Caki2 (cell line): ENCODE measurements at regions not wholly inside any gene's neighbourhood (a gene's known extent, or its start where the extent isn't known, plus 50 kb on each side); places are given as distances from the start of the nearest gene placed in this dataset.

Source experiments
- DNase-seq: peaks from one replicate; pipeline ENCODE4 v3.0.0-alpha.2; 2015; ENCODE audit warnings: low read depth
- in situ Hi-C: cut with HindIII; loops from 2 replicates; pipeline ENCODE4 v1.10.0; 2016; ENCODE audit warnings: low sequenced_read_pairs, low pct_unique_long_range_greater_than_20kb, mixed read lengths

DNA sequence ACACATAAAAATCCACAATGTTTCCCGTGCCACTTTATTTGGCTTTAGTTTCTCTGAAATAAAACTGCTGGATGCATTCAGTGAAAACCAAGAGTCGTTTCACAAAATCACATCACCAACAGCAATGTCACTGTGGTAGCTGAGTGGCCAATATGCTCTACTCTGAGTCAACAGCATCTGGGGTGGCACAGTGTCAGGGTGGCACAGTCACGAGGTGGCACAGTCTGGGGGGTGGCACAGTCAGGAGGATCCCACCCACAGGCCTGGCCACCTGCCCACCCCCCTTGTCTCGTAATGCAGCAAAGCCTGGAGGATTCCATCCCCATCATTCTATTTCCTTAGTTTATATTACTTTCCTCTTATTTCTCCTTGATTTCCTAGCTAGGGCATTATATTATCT, 87.0 kb downstream of the ANKRD60 start:
- in situ Hi-C loops: no loop called here

DNA sequence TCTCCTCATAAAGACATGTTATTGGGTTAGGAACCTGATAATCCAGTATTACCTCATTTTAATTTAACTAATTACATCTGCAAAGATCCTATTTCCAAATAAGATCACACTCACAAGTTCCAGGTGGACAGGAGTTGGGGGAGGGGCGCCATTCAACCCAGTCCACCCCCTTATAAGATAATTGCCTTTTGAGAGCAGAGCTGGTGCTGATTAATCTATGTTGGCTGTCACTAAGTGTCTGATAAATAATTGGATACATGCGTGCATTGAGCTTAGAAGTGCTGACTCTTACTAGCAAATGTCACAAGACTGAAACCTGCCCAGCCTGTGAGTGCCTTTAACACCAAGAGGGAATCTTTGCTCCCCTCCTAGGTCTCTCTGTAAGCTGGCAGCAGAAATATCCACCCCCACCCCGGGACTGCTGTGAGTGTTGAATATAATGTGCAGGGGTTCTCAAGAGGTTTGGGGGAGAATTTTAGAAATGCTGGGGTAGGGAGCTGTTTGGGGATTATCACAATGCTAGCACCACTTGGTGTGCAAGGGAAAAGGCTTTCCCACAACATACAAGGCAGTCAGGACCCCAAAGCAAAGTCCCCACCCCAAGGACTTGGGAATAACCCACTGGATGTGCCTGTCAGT, 87.5 kb downstream of the ANKRD60 start:
- DNase-seq: no peak
- in situ Hi-C loops: no loop called here

More for the DNA sequence above, 87.0 kb downstream of the ANKRD60 start:
- DNase-seq: no peak

DNA sequence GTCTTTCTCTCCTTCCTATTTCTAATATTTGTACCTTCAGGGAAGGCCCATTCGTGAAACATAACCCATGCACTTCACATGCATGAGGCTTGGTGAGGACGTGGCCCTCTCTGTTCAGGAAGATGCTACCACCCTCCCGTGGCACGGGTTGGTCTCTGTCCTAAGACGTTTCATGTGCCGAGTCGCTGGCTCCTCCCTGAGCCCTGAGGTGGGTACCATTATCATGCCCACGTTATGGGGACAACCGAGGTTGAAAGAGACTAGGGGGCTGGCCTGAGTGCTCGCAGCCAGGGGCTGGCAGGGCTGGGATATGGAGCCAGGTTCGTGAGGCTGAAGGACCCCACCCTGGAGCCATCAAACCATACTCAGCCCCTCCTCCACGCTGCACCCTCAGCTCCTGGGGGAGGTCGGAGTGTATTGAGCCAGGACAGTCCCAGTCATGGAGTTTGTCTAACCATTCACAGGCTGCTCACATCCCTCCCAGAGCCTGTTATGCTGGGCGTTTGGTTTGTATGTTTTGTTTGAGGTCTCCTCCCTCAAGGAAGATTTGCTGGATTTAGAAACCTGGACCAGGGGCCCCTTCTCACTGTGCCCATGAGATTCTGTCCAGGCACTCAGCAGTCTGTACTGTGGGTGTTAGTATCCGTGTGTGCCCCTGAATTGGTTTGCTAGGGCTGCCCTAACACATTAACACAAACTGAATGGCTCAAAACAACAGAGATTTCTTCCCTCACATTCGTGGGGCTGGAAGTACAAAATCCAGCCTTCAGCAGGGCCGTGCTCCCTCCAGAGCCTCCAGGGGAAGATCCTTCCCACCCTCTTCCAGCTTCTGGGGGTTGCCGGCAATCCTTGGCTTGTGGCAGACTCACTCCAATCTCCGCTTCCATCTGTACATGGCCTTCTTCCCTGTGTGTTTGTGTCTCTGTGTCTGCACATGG, 88.3 kb downstream of the ANKRD60 start:
- DNase-seq: no peak
- in situ Hi-C loops: no loop called here

DNA sequence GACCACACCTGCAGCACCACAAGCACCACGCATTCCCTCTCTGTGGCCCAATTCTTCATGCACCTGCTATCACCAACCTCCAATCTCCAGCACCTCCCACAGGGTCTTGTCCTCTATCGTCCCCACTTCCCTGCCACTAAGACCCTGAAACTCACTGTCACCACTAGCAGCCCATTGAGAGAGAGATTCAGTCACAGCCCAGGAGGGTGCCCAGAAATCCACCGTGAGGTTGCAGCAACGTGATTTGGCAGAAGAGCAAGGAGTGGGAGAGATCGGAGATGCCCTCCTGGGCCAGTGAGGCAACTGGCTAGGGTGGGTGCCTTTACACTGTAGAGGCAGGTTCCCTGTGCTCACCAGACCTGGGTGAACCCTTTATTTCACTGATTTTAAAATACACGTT, 90.1 kb downstream of the ANKRD60 start:
- in situ Hi-C loops: no loop called here
- DNase-seq: no peak

DNA sequence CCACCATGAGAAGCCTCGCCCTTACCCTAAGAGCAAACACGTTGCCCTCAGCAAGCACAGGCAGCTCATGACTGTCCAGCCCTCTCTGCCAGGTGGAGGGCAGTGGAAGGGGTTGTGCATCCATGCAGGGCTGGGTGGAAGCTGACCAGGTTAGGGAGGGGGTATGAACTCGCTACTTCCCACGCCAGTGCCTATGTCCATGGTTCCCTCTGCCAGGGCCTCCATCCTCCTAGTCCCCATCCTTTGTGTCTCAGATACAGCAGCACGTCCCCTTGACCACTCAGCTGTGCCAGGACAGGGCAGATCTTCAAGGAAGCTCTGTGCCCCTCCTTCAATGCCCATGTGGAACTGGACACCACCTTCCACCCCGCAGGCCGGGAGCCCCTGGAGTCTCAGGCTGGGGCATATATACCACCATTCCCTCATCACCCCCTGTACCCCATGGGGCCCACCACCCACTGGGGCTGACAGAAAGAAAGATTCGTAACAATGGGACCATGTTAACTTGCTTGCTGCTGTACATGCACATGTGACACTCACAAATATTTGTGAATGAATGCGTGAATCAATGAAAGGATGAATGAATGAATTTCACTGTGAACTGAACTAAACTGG, 90.7 kb downstream of the ANKRD60 start:
- in situ Hi-C loops: no loop called here
- no peak for DNase-seq

DNA sequence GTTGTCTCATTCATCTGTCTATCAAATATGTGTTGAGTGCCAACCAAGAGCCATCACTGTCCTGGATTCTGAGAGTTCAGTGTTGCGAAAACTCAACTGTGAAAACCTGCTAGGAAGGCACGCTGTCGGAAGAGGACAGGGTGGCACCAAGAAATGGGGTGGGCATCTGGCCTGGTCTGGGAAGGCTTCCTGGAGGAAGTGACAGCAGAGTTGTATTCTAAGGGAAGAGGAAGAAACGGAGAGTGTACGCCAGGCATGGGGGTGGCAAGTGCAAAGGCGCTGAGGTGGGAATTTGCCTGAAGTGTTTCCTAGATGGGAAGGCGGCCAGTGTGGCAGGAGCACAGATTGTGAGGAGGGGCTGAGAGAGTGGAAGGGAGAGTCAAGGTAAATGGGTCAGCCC, 91.2 kb downstream of the ANKRD60 start:
- in situ Hi-C loops: no loop called here
- DNase-seq: no peak

DNA sequence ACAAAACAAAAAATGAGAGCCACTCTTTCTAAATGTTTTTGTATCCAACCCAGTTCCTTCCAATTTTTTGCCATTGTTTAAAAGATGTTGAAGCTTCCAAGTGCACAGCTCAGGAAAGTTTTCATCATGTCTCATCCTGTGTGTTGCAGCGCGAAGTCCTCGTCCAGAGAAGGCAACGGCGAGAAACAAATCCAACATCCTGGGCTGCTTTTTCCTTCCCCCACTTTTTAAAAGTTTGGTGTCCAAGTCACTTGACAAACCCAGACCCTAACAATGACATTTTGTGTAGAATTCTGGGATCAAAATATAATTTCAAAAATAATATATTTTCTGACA, 92.3 kb downstream of the ANKRD60 start:
- in situ Hi-C loops: no loop called here
- no peak for DNase-seq

DNA sequence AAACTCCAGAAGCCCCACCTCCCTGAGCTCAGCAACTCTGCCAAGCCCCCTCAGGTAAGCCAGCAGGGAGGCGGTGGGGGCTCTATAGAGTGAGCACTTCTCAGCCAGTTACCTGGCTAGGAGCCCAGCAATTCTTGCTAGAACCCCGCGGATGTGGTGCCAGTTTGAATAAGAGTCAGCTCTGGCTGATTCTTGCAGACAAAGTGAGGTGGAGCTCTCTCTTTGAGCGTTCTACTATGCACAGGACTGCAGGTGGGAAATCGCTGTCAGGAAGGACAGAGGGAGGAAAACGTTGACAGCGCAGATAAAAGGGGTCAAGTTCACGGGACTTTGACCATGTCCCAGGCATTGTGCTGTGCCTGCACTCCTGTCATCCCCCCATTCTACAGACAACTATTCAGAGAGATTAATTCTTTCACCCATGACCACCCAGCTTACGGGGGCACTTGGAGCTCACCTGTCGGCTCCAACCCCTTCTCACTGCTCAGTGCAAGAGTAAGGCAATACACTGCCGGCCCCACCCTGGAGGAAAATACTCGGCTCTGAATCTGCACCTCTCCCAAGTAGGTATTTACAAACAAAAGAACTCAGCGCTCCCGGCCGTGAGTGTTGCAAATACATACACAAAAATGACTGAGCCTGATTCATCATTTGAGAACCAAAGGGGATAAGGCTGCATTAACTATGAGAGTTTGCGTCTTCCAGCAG, 92.9 kb downstream of the ANKRD60 start:
- in situ Hi-C loops: no loop called here
- no peak for DNase-seq

DNA sequence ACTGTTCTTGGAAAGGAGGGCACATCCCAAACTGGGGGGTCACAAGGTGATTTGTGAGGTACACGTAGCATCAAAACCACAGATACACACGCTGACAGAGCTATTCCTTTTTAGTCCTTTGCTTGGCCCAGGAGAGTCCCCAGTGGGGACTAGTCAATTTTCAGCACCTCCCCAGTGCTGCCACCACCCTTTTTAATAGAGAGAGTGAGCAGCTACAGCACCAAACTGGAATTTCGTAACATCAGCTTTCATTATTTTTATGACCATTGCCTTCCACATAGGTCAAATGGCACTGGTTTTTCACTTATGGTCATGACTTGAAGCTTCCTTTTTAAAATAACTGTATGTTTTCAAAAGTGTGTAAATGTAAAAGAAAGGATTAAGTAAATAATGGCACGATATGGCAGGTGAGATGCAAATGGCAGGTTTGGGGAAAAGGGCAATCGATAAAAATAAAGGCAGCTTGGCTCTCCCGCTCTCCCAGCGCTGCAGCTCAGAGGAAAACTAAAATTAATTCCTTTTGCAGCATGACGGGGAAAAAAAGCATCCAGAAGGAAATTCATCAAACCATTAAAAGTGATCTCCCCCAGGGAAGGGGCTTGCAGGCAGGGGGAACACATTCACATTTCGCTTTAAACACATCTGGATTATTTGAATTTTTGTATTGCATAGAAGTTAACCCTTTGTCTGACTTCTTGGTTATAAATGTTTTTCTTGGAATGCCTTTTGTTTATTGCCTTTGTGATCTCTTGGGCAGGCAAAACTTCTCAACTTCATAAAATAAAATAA, 95.2 kb downstream of the ANKRD60 start:
- in situ Hi-C loops: no loop called here
- DNase-seq: no peak

DNA sequence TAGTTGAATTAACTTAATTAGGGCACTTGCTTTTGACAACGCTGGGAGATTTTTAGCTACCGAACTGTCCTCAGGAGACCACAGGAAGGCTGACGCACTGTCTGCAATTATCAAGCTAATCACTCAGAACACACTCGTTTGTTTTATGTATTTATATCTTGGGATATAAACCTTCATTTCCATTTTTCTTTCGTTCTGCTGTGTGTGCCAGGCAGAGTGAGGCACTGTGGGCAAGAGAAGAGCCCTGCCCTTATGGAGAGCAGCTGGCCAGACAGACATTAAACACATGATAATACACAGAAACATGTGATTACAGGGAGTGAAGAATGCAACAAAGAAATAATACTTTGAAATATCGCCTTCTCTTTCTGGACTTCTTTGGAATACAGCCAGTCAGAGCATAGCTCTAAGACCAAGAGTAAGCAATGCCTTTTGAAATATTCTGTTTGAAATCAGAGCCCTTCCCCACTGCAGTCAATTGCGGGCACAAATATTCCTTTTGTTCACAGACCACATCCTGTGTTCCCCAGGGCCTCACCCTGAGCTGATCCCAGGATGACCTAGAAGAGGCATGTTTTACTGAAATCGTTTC, 96.8 kb downstream of the ANKRD60 start:
- no peak for DNase-seq

DNA sequence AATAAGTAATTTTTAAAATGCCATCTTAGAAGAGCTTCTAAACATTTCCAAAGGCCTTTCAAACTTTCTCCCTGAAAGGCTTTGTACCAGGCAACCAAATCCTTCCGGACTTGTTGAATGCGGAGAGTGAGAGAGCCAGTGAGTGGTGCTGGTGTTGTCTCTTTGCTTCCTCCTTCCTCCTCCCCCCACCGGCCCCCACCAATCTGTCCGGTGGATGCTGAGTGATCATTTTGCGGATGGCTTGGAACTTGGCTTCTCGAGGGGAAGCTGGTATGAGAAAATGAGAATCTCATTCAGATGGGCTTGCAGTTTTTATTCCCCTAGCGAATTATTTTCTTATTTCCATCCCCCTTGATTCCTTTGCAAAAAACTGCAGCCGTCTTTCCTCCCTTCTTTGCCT, 97.3 kb downstream of the ANKRD60 start:
- in situ Hi-C loops: no loop called here
- no peak for DNase-seq

More for the DNA sequence above, 96.8 kb downstream of the ANKRD60 start:
- in situ Hi-C loops: no loop called here

DNA sequence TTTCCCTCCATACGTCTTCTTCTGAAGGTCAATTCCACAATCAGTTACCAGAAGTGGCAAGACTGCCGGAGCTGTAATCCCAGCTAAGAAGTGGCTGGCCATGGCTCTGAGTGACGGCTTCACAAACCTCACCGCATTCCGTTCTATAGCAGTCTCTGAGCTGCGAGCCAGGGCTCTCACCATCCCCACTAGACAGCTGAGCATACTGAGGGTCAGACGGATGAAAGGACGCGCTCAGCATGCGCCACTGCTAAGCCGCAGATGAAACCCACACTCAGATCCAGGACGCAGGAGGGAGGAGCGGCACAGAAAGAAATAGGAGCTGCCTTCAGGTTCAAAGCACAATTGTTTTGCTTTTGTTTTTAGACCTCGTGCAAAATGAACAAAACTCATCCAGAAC, 97.9 kb downstream of the ANKRD60 start:
- in situ Hi-C loops: no loop called here
- DNase-seq: no peak

DNA sequence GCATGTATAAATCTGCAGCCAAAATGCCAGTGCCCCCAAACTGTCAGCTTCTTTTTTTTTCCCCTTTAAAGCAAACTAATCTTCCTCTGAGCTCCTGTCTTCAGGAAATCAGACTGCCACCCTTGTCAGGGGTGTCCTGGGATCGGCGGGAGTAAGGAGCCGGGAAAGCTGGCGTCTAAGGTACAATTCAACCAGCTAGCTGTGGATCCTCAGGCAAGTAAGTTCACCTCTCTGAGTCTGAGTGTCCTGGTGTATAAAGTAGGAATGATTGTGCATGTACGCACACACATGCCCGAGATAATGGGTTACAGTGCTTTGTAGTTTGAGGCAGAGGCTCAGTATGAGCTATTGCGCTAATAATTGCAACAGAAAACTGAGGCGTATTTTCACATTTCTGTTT, 98.3 kb downstream of the ANKRD60 start:
- in situ Hi-C loops: no loop called here
- no peak for DNase-seq

DNA sequence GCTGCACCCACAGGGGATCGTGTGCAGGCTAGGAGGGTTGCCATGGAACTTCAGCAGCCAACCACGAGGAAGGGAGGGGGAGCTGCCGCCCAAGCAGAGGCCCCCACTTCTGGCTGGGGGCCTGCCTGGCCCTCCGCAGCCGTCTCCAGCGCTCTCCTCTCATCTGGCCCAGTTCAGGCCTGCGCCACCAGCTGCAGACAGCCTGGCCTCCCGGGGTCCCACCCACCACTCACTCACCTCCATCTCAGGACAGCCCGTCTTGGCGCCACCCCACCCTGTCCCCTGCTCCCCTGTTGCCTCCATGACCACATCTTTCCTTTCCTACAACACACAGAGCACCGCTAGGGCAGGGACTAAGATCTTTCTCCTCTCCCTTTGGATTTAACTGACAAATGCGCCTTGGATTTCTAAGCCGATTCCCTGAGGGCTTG, 98.7 kb downstream of the ANKRD60 start:
- in situ Hi-C loops: no loop called here
- DNase-seq: no peak

DNA sequence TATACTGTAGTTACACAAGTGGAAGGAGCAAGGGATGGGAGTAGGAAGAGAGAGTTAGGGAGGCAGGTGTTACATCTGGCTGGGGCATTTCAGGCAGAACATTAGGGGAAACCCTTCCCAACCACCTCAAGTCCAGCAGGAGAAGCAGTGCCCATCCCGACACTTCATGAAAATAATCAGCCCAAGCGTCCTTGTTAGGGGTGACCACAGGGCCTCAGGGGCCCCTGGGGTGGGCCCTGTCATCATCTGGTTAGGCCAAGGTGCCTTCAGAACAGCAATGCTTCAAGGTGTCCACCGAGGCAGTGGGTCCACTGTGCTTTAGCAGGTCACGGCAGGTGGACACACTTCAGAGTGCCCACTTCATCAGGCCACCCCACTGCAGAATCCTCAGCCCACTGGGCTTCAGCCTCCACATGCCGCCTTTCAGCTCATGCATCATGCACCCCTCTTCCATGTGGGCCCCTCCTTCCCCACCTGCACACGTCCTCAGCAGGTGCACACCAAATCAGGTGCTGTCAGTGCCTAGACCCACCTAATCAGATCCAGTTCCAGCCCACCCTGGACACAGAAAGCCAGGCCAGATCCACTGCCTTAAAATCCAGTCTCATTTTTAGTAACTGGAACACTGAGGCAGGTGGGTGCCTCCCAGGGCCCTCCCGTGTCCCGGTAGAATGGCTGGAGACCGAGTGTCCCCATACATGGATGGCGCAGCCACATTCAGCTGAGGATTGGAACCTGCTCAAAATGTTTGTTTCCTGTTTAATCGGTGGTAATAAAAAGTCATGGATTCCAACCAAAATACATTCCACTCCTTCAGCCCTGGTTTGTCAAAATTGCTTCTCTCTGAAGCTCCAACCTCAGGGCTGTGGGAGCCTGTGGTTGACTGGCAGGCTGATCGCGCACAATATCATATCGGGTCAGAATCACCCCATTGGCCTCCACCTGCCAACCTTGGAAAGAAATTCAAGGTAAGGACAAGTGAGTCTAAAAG, 99.5 kb downstream of the ANKRD60 start:
- DNase-seq: no peak

DNA sequence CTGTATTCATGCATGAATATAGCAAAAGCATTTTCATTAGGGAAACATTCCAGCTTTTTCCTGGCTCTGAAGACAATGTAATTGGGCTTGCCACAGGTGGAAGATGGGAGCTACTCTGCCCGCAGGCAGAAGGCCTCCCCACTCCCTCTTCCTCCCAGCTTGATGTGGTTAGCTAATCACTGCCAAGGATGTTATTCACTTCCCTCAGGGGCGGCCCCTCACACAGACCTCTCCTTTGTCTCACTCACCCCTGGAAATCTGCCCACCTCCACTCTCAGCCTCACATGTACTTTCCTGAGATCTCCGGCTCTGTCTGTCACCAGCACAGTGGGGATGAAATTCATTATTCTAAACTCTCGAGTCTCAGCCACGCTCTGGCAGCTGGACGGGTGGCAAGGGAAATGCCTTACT, 100.7 kb downstream of the ANKRD60 start:
- in situ Hi-C loops: no loop called here

More for the DNA sequence above, 99.5 kb downstream of the ANKRD60 start:
- in situ Hi-C loops: no loop called here

DNA sequence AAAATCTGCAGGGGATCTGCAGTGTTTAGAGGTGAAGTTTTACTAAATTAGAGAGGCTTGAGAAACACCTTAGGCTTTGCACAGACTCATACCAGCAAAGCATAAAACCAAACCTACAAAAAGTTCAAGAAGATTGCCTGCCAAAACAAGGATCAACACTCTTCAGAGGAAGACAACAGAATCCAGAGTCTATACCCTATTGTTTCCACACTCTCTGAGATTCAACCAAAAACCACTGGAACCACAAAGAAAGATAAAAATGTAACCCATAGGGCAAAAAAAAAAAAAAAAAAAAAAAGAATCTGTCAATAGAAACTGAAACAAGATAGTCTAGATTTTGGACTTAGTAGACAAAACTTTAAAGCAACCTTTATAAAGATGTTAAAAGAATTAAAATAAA, 102.7 kb downstream of the ANKRD60 start:
- in situ Hi-C loops: no loop called here
- DNase-seq: no peak

More for the DNA sequence above, 100.7 kb downstream of the ANKRD60 start:
- no peak for DNase-seq
